Esophagus squamous epithelium (tissue), 5 donors: ENCODE measurements at regions not wholly inside any gene's neighbourhood (a gene's known extent, or its start where the extent isn't known, plus 50 kb on each side); places are given as distances from the start of the nearest gene placed in this dataset.

Source experiments
- DNase-seq: peaks from one replicate; lab custom pipeline; 2025; lab: John Stamatoyannopoulos, UW
- H3K27ac ChIP-seq, 4 donors: fragments of 200-600 bp; sonication (generic); one replicate each; pipeline ENCODE4 v1.5.1; 2016 to 2019; ENCODE audit warnings: mild to moderate bottlenecking in 1 of 4
- H3K27me3 ChIP-seq, 4 donors: fragments of 200-600 bp; sonication (generic); 1 replicate in 3 of 4; 2 replicates in 1 of 4; pipeline versions ENCODE4 v1.5.1 to v1.6.0; 2017 to 2021; ENCODE audit warnings: antibody characterized with exemption in 1 of 4
- H3K36me3 ChIP-seq, 3 donors: fragments of 200-600 bp; sonication (generic); one replicate each; pipeline ENCODE4 v1.5.1; 2016 to 2019
- H3K4me1 ChIP-seq, 3 donors: fragments of 200-600 bp; sonication (generic); one replicate each; pipeline ENCODE4 v1.5.1; 2017 to 2019
- H3K4me3 ChIP-seq, 4 donors: fragments of 200-600 bp; sonication (generic); 1 replicate in 3 of 4; 2 replicates in 1 of 4; pipeline ENCODE4 v1.5.1; 2016 to 2019; ENCODE audit warnings: mild to moderate bottlenecking in 2 of 4, moderate library complexity in 1 of 4
- H3K9me3 ChIP-seq, 3 donors: fragments of 200-600 bp; sonication (generic); one replicate each; pipeline ENCODE4 v1.5.1; 2016 to 2019
- POLR2A ChIP-seq, 4 donors: fragments of 450-650 bp; IDR thresholded peaks; one replicate each; pipeline ENCODE4 v1.6.1; 2017; ENCODE audit warnings: antibody characterized with exemption in 4 of 4, mild to moderate bottlenecking in 4 of 4, moderate library complexity in 3 of 4
- WGBS, 2 donors: methylation state at CpG; one replicate each; pipeline ENCODE4 v1.1.5; 2018; 5-methylcytosine and 5-hydroxymethylcytosine counted together
- intact Hi-C: fragments of 100-400 bp; cut with DNase I; formaldehyde crosslinking; loops from one replicate; pipeline ENCODE4 v1.15.0; 2022
- TF ChIP-seq, protein P1 (sequence below), 6 experiments: fragments of 450-650 bp in 4 of 6; fragments of 200-600 bp in 2 of 6; sonication (generic) in 2 of 6; IDR thresholded peaks; one replicate each; pipeline ENCODE4 v1.5.1; 2016 to 2019; ENCODE audit warnings: antibody characterized with exemption in 6 of 6, mild to moderate bottlenecking in 4 of 6, moderate library complexity in 4 of 6
- donor health status: DM: yes; HTN: yes; CAD: no.

DNA sequence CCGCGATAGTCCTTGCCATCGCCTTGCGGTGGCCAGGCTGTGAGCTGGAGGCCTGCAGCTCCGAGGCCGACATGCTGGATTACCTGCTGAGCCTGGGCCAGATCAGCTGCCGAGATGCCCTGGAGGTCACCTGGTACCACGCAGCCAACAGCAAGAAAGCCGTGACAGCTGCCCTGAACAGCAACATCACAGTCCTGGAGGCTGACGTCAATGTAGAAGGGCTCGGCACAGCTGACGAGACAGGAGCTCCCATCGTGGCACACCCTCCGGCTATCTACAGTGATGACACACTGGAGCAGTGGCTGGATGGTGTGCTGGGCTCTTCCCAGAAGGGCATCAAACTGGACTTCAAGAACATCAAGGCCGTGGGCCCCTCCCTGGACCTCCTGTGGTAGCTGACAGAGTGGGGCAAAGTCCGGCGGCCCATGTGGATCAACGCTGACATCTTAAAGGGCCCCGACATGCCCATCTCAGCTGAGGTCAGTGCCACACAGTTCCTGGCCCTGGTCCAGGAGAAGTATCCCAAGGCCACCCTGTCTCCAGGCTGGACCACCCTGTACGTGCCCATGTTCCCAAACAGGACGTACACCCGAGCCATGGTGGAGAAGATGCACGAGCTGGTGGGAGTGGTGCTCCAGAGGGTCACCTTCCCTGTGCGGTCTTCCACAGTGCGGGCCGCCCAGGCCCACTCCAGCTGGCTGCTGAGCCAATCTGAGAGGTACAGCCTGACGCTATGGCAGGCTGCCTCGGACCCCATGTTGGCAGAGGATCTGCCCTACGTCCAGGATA, 70.2 kb downstream of the FAM43A start:
- Histone ChIP-seq H3K36me3 (no peaks in the 10 kb centered on the region), H3K4me3 (no peak overlapping the region), H3K4me1 (peaks cover 0 to 17% (median 7%) of the 10 kb centered on the region in 3 donors), H3K9me3 (no peaks in the 10 kb centered on the region), H3K27me3 (no peaks in the 10 kb centered on the region), H3K27ac (no peak overlapping the region)
- DNase-seq: no peak
- no peak for TF ChIP-seq POLR2A (IDR thresholded peaks at IDR 0.05)
- TF ChIP-seq, protein P1, sequence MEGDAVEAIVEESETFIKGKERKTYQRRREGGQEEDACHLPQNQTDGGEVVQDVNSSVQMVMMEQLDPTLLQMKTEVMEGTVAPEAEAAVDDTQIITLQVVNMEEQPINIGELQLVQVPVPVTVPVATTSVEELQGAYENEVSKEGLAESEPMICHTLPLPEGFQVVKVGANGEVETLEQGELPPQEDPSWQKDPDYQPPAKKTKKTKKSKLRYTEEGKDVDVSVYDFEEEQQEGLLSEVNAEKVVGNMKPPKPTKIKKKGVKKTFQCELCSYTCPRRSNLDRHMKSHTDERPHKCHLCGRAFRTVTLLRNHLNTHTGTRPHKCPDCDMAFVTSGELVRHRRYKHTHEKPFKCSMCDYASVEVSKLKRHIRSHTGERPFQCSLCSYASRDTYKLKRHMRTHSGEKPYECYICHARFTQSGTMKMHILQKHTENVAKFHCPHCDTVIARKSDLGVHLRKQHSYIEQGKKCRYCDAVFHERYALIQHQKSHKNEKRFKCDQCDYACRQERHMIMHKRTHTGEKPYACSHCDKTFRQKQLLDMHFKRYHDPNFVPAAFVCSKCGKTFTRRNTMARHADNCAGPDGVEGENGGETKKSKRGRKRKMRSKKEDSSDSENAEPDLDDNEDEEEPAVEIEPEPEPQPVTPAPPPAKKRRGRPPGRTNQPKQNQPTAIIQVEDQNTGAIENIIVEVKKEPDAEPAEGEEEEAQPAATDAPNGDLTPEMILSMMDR (IDR thresholded peaks at IDR 0.05): no peak
- intact Hi-C loops: no loop called here
- WGBS, 2 donors: 80 to 86% methylated on average over 2 to 6 of the region's 29 CpGs

DNA sequence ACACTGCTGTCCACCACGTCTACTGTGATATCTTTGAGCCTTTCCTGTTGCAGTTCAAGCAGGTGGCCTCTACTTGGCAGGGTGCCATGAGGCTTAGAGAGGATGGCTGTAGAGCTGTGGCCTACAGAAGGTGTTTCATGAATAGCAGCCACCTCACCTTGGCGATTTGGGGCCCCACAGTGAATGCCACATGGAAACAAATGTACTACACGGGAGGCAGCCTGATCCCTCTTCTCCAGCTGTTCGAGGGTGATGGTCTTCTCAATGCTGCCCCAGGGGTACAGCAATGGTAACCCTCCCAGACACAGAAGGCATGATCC, 70.7 kb downstream of the FAM43A start:
- TF ChIP-seq POLR2A (IDR thresholded peaks at IDR 0.05): no peak
- TF ChIP-seq, protein P1 (IDR thresholded peaks at IDR 0.05): no peak
- intact Hi-C loops: no loop called here
- Histone ChIP-seq H3K9me3 (no peaks in the 10 kb centered on the region), H3K4me1 (peaks cover 0 to 17% (median 7%) of the 10 kb centered on the region in 3 donors), H3K4me3 (no peak overlapping the region), H3K36me3 (no peaks in the 10 kb centered on the region), H3K27ac (no peak overlapping the region), H3K27me3 (no peaks in the 10 kb centered on the region)
- no peak for DNase-seq
- WGBS, 2 donors: 70 to 83% methylated on average over 1 to 3 of the region's 4 CpGs

DNA sequence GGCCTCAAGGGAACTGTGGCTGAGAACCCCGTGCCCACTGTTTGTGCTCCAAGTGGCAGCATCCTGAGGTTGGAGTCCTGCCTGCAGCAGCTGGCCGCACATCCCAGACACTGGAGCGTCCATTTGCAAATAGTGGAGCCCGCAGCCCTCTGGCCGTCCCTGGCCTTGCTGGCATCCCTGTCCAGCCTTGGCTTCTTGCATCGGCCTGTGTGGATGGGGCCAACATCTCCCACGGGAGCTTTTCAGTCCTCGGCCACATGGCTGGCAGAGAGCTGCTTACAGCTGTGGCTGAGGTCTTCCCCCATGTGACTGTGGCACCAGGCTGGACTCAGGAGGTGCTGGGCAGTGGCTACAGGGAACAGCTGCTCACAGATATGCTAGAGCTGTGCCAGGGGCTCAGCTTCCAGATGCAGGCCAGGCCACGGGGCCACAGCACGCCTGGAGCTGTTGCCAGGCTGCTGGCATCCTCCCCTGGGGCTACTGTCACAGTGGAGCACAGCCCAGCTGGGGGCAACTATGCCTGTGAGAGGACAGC, 71.2 kb downstream of the FAM43A start:
- WGBS, 2 donors: no CpG with 5 or more reads among the region's 10 CpGs
- H3K27me3 ChIP-seq: no peaks in the 10 kb centered on the region
- H3K27ac ChIP-seq: peak overlapping the region; percentile 5 to 62 (median 50)
- no peaks in the 10 kb centered on the region for H3K36me3 ChIP-seq
- no peaks in the 10 kb centered on the region for H3K9me3 ChIP-seq
- intact Hi-C loops: no loop called here
- DNase-seq: no peak
- TF ChIP-seq POLR2A (IDR thresholded peaks at IDR 0.05): no peak
- TF ChIP-seq, protein P1 (IDR thresholded peaks at IDR 0.05): no peak
- H3K4me3 ChIP-seq: no peak overlapping the region
- H3K4me1 ChIP-seq: peaks cover 0 to 17% (median 7%) of the 10 kb centered on the region in 3 donors

DNA sequence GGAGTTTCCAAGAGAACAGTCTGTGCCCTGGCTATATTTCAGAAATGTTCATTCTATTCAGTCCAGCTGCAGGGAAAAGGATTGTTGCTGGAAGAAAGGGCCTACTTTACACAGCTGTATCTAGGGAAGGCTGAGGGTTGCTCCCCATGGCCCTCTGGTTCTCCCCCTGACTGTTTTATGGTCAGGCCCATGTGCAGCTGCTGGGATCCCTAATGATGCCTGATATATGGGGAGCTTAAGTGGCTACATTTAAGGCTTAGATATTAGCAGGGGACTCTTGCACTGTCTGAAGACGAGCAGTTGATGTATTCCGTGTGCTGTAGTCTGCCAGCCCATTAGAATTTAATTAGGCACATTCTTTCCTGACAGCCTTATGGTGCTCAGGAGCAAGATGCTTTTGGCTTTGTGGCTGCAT, 72.0 kb downstream of the FAM43A start:
- Histone ChIP-seq H3K4me3 (no peak overlapping the region), H3K4me1 (peaks cover 0 to 17% (median 7%) of the 10 kb centered on the region in 3 donors), H3K27me3 (peaks cover 0 to 2% (median 0%) of the 10 kb centered on the region in 4 donors), H3K9me3 (no peaks in the 10 kb centered on the region), H3K36me3 (no peaks in the 10 kb centered on the region), H3K27ac (peak overlapping the region in 3 of 4 donors; percentile 10 to 62 (median 42))
- TF ChIP-seq, protein P1 (IDR thresholded peaks at IDR 0.05): no peak
- TF ChIP-seq POLR2A (IDR thresholded peaks at IDR 0.05): no peak
- DNase-seq: no peak
- intact Hi-C loops: no loop called here
- WGBS, 2 donors: 36 to 57% methylated on average over 2 of the region's 2 CpGs

DNA sequence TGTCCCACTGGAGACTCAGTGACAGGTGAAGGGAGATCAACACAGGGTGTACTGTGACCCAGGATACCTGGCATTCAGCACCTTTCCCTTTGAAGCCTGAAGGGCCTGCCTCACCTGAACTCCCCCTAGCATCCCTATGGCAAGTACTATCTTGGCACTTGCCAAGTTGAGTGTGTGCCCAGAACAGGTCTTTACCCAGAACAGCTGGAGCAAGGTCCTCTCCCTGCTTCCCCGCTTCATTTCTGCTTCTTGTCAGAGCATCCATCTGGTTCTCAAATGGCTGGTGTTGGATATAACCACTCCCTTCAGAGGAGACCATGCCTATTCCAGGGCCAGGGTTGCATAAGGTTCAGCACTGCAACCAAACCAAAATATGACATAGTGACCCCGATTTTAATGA, 73.0 kb downstream of the FAM43A start:
- intact Hi-C loops: no loop called here
- H3K36me3 ChIP-seq: no peaks in the 10 kb centered on the region
- H3K4me1 ChIP-seq: peaks cover 0 to 17% (median 7%) of the 10 kb centered on the region in 3 donors
- no peak for DNase-seq
- TF ChIP-seq POLR2A (IDR thresholded peaks at IDR 0.05): no peak
- TF ChIP-seq, protein P1 (IDR thresholded peaks at IDR 0.05): no peak
- H3K27ac ChIP-seq: no peak overlapping the region
- no peak overlapping the region for H3K4me3 ChIP-seq
- H3K27me3 ChIP-seq: peaks cover 0 to 6% (median 0%) of the 10 kb centered on the region in 4 donors
- 67 to 88% methylated on average over 1 to 2 of the region's 2 CpGs for WGBS, 2 donors
- H3K9me3 ChIP-seq: no peaks in the 10 kb centered on the region
